ENCODE measurements at regions not wholly inside any gene's neighbourhood (a gene's known extent, or its start where the extent isn't known, plus 50 kb on each side); places are given as distances from the start of the nearest gene placed in this dataset.

DNA sequence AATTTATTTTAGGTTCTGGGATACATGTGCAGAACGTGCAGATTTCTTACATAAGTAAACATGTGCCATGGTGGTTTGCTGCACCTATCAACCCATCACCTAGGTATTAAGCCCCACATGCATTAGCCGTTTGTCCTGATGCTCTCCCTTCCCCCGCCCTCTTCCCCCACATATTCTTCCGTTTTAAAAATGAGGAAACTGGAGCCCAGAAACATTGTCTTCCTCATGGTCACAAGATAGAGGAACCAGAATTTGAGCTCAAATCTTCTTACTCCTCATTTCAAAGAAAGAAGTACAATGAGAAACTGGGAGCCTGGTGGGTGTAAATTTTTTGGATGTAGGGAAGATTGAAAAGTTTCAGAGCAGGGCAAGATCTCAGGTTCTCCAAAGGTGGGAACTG lies 56.1 kb upstream of the USP3 start:
- TF ChIP-seq ARNTL (CRISPR knock-in tag; IDR thresholded peaks at IDR 0.05; ENCODE audit: borderline replicate concordance, low read depth) (no peak), PPARA (CRISPR knock-in tag; IDR thresholded peaks at IDR 0.05; ENCODE audit: borderline replicate concordance) (no peak), RARB (CRISPR knock-in tag; IDR thresholded peaks at IDR 0.05) (no peak), ZC3H10 (CRISPR knock-in tag; IDR thresholded peaks at IDR 0.05) (no peak), ZFP3 (CRISPR knock-in tag; IDR thresholded peaks at IDR 0.05) (no peak)
- TF ChIP-seq, protein P1, sequence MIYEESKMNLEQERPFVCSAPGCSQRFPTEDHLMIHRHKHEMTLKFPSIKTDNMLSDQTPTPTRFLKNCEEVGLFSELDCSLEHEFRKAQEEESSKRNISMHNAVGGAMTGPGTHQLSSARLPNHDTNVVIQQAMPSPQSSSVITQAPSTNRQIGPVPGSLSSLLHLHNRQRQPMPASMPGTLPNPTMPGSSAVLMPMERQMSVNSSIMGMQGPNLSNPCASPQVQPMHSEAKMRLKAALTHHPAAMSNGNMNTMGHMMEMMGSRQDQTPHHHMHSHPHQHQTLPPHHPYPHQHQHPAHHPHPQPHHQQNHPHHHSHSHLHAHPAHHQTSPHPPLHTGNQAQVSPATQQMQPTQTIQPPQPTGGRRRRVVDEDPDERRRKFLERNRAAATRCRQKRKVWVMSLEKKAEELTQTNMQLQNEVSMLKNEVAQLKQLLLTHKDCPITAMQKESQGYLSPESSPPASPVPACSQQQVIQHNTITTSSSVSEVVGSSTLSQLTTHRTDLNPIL (CRISPR knock-in tag; IDR thresholded peaks at IDR 0.05; ENCODE audit: low read depth), result no peak
- TF ChIP-seq, protein P2, sequence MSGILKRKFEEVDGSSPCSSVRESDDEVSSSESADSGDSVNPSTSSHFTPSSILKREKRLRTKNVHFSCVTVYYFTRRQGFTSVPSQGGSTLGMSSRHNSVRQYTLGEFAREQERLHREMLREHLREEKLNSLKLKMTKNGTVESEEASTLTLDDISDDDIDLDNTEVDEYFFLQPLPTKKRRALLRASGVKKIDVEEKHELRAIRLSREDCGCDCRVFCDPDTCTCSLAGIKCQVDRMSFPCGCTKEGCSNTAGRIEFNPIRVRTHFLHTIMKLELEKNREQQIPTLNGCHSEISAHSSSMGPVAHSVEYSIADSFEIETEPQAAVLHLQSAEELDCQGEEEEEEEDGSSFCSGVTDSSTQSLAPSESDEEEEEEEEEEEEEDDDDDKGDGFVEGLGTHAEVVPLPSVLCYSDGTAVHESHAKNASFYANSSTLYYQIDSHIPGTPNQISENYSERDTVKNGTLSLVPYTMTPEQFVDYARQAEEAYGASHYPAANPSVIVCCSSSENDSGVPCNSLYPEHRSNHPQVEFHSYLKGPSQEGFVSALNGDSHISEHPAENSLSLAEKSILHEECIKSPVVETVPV (CRISPR knock-in tag; IDR thresholded peaks at IDR 0.05), result no peak
